ENCODE measurements at regions not wholly inside any gene's neighbourhood (a gene's known extent, or its start where the extent isn't known, plus 50 kb on each side); places are given as distances from the start of the nearest gene placed in this dataset.
"Not testable (repeated sequence)": the region's sequence is repeated elsewhere in the genome, so short reads cannot be mapped to it uniquely, and the experiment has no call there.

DNA sequence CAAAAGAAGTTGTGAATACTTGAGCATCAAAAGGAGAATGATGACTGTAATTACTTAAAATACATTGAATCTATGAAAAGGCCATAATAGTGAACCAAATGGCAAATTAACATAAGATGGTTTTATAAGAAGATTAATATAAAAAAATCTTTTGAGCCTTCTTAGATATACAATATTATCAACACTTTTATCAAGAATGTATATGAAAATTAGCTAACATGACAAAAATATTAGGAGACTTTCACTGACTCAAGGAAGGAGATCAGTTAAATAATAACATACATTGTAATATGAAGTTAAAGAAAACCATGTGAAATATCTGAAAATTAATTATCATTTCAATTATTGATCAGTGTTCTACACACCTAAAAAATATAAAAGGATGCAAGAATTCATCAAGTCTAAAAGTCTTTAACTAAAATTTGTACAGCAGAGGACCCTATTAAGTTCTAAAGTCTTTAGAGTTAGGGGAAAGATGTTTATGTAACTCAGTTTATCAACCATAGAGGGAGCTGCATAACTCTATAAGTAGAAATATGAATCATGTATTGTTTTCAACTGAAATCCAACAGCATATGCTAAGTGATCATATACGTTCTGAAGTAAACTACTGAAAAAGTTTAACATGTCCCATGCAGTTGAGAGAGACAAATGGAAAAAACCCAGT lies 756.1 kb upstream of the MIR17HG start:
- peak; percentile 2 for DNase-seq (ENCODE audit: low read depth)

DNA sequence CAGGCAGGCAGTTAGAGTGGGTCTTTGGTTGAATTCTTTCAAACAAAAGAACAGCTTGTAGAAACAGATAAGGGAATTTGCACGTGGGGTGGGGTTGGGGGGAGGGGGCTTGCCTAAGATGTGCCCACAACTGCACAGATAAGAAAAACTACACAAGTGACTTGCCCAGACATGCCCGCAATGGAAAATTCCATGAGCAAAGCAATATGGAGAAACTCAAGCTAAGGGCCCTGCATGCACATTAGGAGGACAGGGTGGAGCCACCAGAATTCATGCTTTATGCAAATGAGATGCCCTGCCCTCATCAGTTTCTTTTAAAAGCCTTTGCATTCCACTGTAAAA lies 755.6 kb upstream of the MIR17HG start:
- DNase-seq (ENCODE audit: low read depth) = peak; percentile 1

DNA sequence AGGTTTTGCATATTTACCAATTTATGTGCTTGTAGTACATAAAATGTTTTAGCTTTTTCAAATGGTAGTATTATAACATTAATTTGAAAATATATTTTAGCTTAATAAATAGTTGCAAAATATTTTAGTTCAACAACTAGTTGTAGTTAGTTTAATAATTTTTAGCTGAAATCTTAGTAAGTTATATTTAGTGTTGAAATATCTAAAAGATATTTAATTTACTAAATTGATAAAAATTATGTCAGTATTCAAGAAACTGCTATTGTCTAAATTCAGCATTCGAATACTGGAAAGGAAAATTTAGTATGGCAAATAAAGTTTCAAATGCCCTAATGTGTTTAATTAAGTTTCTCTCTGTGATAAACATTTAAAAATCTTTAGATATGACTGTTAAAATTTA lies 754.5 kb upstream of the MIR17HG start:
- DNase-seq (ENCODE audit: low read depth) = no peak

DNA sequence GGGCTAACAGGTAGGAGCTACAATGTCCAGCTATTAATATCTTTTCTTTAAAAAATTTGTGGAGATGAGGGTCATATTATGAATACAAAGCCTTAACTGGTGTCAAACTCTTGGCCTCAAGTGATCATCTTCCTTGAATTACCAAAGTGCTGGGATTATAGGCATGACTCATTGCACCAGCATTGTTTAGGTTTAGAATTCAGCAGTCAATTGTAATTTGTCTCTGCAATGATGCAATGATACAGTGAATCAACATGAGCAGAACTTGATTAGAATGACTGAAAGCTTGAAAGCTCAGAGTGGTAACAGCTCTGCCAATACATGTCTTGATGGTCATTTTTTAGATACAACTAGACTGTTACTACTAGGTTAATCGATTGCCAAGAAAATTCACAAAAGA lies 752.8 kb upstream of the MIR17HG start:
- peak; percentile 88 for DNase-seq (ENCODE audit: low read depth)

DNA sequence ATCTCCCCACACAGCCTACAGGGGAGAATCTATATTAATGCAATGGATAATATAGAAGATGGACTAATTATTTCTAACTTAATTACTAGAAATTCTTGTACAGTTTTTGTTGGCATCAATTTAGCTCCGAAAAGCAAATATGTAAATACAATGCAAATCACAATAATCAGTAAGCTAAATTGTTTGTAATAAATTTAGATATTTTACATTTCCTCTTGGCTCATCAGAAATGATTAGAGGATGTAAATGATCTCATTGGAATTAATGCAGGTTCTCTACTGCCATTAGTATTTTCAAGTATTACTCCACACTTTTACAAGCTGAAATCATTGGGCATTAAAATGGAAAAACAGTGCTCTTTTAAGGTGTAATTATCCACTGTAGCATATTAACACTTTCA lies 741.8 kb upstream of the MIR17HG start:
- no peak for DNase-seq (ENCODE audit: low read depth)

DNA sequence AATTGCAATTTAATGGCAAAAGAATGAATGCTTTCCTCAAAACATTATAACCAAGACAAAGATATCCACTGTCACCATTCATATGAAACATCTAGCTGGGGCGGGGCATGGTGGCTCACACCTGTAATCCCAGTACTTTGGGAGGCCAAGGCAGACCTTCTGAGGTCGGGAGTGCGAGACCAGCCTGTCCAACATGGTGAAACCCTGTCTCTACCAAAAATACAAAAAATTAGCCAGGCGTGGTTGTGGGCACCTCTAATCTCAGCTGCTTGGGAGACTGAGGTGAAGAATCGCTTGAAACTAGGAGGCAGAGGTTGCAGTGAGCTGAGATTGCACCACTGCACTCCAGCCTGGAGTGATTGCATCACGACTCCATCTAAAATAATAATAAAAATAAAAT lies 740.6 kb upstream of the MIR17HG start:
- not testable (repeated sequence) for DNase-seq (ENCODE audit: low read depth)

DNA sequence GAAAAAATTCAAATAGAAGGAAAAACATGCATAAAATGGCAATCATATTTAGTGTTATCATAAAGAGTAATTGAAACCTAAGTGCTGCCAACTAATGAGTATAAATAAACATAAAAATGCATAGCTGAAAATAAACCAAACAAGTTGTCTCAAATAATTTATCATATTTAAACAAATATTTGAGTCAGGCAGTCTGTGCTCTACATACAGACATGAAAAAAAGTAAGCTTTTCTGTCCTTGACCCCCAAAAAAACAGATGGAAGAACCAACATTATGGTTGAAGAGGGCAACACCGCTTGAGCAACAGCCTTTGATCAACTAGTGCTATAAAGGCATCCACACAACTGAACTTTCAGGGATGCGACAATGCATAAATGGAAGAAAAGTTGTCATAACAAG lies 735.1 kb upstream of the MIR17HG start:
- no peak for DNase-seq (ENCODE audit: low read depth)

DNA sequence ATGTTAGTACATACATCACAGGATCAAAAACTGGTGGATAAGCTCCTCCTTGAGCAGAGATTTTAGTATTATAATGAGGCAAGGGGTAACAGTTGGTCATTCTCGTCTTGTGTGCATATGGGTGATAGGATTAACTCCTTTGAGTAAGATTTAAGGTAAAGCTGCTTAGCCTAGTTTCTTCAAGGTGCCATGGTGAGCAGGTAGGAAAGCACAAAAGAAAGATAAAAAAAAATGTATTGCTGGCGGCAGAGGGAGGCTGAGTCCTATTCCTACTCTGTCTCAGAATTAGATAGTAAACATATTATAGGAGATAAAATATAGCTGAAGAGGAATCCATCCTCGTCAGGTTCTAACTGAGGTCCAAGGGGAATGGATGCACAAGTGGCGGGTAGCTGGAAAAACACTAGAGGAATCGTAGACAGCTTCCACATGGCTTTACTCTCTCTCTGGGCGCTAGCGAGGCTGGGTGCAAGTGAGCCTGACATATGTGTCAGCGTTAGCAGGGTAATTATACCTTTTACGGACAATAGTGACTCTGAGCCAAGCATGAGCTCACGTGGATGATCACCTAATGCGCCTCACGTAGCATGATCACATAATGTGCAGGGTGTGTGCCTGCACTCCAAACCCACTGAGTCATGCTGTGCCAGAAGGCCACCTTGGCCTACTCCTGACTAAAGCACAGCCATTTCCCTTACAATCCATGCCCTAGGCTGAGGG lies 734.3 kb upstream of the MIR17HG start:
- DNase-seq (ENCODE audit: low read depth) = no peak

DNA sequence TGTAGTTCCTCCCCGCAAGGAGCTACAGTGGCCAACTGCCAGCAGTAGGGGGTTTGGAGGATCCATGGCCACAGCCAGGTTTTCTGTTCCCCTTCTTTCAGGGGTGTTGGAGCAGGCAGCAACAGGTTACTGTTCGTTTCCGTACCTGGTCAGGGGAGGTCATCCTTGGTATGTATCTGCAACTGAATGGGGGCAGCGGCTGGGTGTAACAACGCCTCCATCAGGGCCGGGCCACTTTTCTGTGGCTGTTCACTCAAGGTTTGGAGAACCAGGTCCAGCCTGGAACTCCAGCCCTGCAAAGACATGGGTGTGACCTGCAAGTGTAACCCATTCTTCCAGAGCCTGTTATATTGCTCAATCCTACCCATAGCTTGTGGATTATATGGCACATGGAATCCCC lies 732.3 kb upstream of the MIR17HG start:
- DNase-seq (ENCODE audit: low read depth) = no peak

DNA sequence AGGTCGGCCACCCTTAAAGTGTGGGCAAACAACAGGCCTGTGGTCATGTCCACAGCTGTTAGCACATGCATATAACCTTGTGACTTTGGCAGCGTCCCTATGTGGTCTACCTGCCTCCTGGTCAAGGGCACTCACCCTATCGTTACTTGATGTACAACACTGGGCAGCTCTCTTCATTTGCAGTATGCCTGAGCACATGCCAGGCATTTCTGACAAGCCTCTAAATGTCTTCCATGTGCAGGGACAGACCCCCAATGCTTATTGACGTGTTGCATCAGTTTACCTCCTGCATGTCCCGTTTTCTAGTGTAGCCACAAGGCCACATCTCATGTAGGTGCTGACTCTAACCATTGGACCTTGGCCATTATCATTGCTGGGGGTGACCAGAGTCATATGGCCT lies 731.7 kb upstream of the MIR17HG start:
- DNase-seq (ENCODE audit: low read depth) = no peak

DNA sequence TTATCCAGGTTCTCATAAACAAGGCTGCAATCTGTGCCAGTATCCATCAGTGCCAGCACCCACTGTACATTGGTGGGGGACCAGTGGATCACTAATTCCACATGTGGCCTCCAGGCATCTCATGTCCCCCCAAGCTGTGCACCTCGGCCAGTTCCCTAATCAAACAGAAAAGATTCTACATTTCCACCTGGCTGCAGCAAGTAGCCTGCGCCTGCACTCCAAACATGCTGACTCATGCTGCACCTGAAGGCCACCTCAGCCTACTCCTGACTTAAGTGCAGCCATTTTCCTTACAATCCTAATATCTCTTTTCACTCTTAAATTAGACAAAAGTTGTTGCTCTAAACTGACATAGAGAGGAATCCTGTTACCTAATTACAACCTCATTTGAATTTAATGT lies 729.4 kb upstream of the MIR17HG start:
- peak; percentile 7 for DNase-seq (ENCODE audit: low read depth)

DNA sequence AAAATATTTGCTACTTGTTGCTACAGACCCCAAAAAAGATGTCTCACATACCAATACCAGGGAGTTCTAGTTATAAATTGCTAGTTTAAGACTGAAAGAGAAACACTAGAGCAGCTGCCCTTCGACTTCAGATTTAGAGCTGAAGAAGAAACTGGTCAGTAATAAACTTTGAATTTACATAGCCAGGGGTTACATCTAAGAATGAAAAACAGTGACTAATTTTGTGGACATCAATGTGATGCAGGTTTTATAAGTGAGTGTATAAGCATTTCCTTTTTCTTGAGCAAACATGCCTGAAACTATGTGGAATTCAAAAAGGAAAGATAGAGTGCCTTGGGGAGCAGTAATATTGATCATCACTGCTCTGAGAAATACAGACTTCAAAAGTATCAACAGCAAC lies 724.9 kb upstream of the MIR17HG start:
- DNase-seq (ENCODE audit: low read depth) = peak; percentile 4

DNA sequence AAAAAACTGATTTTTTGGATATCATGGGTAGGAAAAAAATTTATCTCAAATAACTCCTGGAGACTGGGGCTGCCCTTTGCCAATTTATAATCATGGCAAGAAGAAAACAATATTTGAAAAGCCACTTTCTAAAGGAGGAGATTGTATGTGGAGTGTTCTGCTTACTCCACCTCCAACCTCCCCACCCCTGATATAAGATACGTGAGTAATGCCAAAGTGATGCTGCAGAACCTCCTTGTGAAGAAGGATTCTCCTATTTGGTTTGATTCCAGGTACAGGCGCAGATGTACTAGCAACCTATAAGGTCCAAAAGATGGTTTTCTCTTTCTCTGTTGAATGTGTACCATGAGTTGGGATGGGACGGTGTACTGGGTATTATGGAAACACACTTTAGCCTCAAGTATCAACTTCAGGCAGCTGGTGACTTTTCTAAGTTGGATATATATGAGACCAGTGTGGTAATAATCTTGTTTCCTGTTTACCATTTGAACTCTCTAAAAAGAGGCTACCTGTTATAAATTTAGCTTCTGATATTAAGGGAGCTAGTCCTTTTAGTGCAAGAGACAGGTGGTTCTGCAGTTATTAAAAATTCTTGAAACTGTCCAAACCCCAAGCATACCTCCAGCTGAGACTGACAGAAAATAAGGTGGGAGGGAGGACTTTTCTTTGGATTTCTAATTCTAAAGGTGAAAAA lies 724.0 kb upstream of the MIR17HG start:
- no peak for DNase-seq (ENCODE audit: low read depth)

DNA sequence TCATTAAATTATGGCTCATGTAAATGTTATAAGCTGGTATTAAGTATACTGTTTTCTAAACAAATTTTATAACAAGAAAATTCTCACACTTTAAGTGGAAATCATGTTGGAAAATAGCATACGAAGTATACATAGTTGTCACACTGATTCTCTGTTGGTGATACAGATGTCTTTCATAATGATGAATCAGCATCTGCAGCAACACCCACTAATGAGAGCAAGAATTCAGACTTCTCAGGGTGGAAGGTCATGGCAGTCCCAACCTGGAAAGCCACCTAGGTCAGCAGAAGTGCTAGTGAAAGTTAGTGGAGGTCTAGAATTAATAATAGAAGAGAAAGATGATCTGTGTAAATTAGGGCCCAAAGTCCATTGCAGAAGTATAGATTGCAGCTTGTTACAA lies 719.7 kb upstream of the MIR17HG start:
- DNase-seq (ENCODE audit: low read depth) = no peak

DNA sequence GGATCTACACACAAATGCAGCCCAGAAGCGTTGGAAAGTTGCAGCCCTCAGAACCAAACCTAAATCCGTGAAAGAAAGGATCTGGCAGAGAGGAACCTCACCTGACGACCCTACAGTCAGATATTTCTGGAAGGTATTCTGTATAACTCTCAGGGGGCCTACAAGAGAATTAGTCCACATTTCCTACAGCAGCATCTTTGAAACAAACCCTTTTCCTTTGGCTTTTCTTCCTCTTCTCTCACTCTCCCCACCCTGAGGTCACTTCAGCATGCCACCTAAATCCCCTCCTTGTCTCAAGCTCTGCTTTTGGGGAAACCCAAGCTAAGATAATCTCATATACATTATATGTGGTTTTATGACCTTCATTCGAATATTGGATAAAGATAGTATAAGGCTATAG lies 719.0 kb upstream of the MIR17HG start:
- no peak for DNase-seq (ENCODE audit: low read depth)

DNA sequence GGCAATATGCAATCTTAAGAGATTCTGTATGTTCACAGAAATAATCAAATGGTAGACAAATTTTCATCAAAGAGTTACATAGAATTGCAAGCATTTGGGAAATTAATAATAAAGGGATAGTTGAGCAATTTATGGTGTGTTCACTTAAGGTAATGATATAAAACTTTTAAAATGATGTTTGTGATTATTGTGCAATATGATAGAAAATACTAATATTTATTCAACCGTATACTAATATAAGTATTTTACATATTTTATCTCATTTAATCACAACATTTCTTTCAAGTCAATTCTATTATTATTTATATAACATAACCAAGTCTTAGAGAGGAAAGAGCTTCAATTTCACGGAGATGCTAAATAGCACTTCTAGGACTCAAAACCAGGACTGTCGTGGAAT lies 716.8 kb upstream of the MIR17HG start:
- no peak for DNase-seq (ENCODE audit: low read depth)

DNA sequence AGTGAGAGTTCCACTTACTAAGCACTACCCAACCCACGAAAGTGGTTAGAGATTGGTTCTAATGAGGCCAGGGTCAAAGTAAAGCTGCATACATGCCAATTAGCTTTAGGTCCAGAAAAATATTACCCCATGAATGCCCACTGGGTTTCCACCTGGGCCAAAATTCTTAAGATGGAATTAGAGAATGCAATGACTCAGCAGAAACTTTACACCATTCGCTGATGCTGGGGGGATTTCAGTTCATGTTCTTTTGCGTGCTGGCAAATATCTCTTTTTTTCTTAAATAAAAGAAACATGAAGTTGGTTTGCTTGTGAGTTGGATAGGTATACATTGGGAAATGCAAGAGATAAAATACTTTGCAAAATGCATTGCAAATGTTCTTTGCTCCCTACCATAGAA lies 715.3 kb upstream of the MIR17HG start:
- no peak for DNase-seq (ENCODE audit: low read depth)

DNA sequence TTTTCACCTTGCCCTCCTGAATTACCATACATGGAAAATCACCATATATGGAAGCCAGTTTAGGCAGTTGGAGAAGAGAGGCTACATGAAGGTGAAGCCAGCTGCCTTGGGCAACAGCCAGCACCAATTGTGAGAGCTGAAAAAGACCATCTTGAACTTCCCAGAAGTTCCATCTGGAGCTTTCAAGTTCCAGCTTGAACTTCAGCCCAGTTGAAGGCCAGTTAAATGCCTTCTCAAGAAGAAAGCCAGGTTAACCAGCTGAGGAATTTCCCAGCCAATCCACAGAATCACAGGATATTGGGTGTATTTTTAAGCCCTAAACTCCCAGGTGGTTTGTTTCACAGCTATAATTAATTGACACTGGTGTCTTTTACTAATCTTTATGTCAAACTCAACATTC lies 713.6 kb upstream of the MIR17HG start:
- no peak for DNase-seq (ENCODE audit: low read depth)

DNA sequence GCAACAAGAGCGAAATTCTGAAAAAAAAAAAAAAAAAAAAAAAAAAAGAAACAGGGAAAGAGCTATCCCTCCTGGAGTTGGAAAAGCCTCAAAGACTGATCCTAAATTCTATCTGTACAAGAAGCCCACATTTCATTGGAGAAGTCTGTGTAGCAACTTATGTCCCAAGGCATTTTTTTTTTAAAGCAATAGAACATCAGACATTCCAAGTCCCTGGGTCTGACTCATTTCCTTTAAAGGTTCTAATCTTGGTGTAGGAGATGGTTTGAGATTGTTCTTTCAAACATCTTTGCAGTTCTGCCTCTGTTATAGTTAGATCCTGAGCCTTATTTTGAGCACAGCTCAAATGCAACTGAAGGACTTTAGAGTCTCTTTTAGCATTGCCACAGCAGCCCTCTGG lies 706.5 kb upstream of the MIR17HG start:
- DNase-seq (ENCODE audit: low read depth) = peak; percentile 78

DNA sequence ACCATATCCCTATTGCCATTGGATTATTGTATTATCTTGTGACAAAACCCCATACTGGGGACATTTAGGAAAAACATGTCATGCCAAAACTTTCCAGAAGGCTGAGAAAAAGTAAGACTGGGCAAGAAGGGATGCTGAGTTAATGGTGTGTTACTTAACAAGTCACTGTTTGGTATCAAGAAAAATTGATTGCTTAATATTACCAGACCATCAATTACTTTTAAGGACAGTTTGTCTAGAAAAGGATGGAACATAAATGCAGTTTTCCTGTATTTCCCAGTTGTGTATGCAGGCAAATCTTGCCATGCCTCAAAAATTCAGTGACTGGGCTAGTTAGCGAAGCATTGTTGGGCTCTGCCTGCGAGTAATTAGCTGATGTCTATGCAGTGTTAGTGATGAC lies 705.6 kb upstream of the MIR17HG start:
- DNase-seq (ENCODE audit: low read depth) = no peak

DNA sequence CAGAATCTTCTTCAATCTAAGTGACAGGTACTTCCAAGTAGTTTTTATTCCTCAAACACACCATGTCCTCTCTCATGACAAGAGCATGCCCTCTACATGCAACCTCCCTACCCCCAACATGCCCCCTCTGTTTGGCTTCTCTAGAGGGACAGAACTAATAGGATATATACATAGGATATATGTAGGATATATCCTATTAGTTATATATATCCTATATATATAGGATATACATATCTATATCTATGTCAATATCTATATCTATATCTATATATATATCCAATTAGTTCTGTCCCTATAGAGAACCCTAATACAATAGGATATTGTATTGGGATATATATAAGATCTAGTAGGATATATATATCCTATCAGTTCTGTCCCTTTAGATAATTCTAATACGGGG lies 701.9 kb upstream of the MIR17HG start:
- DNase-seq (ENCODE audit: low read depth) = no peak

DNA sequence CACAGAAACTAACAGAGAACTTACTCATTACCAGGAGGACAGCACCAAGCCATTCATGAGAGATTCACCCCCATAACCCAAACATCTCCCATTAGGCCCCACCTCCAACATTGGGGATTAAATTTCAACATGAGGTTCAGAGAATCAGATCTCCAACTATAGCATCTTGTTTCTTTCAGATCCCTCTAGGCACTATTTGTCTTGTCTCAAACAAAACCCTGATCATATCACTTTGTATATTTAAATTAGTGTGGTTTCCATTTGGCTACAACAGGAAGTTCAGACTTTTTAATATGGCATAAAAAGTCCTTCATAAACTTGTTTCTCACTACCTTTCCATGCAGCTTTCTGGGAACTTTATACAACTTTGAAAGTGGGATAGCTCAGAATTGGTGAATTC lies 699.0 kb upstream of the MIR17HG start:
- DNase-seq (ENCODE audit: low read depth) = no peak

DNA sequence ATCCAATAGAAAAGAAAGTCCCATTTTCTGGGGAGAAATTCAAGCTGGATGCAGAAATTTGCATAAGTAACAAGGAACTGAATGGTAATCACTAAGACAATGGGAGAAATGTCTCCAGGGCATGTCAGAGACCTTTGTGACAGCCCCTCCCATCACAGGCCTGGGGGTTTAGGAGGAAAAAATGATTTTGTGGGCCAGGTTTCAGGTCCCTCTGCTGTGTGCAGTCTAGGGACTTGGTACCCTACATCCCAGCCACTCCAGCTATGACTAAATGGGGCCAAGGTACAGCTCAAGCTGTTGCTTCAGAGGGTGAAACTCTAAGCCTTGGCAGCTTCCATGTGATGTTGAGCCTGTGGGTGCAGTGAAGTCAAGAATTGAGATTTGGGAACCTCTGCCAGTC lies 695.5 kb upstream of the MIR17HG start:
- no peak for DNase-seq (ENCODE audit: low read depth)

DNA sequence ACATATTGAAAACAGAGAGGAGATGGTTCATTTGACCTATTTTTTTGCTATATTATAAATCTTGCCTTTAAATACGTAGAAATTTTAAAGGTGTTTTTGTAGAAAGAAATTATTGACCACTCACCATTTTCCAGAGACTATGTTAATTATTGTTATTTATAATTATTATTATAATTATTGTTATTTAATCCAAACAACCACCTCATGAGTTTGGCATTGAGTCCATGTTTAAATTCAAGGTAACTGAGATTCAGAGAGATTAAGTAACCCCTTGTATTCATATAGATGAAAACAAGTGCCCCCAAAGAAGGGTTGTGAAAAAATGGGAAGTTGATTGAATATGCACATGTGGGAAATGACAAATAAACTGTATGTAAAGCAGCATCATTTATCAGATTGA lies 692.5 kb upstream of the MIR17HG start:
- DNase-seq (ENCODE audit: low read depth) = no peak

Measured in amniotic epithelial cell (primary cell).